ENCODE measurements at regions not wholly inside any gene's neighbourhood (a gene's known extent, or its start where the extent isn't known, plus 50 kb on each side); places are given as distances from the start of the nearest gene placed in this dataset.

DNA sequence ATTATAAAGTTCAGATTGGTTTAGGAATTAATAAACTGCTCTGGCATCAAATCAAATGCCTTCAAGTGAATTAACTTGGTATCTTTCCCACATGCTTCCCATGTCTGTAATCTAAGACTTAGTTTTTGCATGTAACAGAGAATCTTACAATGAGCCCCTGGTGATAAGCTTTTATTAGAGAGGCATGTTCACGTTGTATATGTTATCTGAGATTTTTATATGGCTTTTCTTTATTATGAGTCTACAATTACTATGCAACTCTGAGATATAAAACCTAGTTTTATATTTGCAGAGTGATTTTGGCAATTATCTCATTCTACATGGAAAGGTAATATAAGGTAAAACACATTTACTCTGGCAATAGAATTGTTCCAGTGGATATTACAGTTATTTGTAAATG is 1578.4 kb upstream of the IGFBP7 start:
- TF ChIP-seq, protein P1, sequence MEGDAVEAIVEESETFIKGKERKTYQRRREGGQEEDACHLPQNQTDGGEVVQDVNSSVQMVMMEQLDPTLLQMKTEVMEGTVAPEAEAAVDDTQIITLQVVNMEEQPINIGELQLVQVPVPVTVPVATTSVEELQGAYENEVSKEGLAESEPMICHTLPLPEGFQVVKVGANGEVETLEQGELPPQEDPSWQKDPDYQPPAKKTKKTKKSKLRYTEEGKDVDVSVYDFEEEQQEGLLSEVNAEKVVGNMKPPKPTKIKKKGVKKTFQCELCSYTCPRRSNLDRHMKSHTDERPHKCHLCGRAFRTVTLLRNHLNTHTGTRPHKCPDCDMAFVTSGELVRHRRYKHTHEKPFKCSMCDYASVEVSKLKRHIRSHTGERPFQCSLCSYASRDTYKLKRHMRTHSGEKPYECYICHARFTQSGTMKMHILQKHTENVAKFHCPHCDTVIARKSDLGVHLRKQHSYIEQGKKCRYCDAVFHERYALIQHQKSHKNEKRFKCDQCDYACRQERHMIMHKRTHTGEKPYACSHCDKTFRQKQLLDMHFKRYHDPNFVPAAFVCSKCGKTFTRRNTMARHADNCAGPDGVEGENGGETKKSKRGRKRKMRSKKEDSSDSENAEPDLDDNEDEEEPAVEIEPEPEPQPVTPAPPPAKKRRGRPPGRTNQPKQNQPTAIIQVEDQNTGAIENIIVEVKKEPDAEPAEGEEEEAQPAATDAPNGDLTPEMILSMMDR (IDR thresholded peaks at IDR 0.05), result no peak
- TF ChIP-seq POLR2A (IDR thresholded peaks at IDR 0.05), result no peak
